WERI-Rb-1 (cell line): ENCODE measurements at regions not wholly inside any gene's neighbourhood (a gene's known extent, or its start where the extent isn't known, plus 50 kb on each side); places are given as distances from the start of the nearest gene placed in this dataset.

Experiments used
- DNase-seq: peaks from one replicate; pipeline ENCODE4 v3.0.0-alpha.2; 2020
- H3K27ac ChIP-seq: fragments of 250-450 bp; sonication (Bioruptor Pico); 2 replicates; pipeline ENCODE4 v1.5.1; 2020; ENCODE audit warnings: mild to moderate bottlenecking, moderate library complexity
- H3K27me3 ChIP-seq: fragments of 250-450 bp; sonication (Bioruptor Pico); 2 replicates; pipeline ENCODE4 v1.5.1; 2021; ENCODE audit warnings: mild to moderate bottlenecking, low read depth, moderate library complexity; ENCODE audit not compliant: insufficient read depth, severe bottlenecking
- H3K36me3 ChIP-seq: fragments of 250-450 bp; sonication (Bioruptor Pico); 2 replicates; pipeline ENCODE4 v1.5.1; 2020; ENCODE audit warnings: mild to moderate bottlenecking, moderate library complexity
- H3K4me3 ChIP-seq: 2 replicates; pipeline ENCODE4 v1.5.1; 2011; ENCODE audit warnings: low read depth, mild to moderate bottlenecking, control low read depth, low read length
- H3K9me3 ChIP-seq: fragments of 250-450 bp; sonication (Bioruptor Pico); 2 replicates; pipeline ENCODE4 v1.5.1; 2021; ENCODE audit warnings: mild to moderate bottlenecking, moderate library complexity; ENCODE audit not compliant: severe bottlenecking
- CTCF ChIP-seq: IDR thresholded peaks from 2 replicates; pipeline ENCODE4 v1.5.1; 2011; ENCODE audit warnings: low read depth, mild to moderate bottlenecking, control low read depth, inconsistent platforms, low read length

- Histone ChIP-seq H3K27ac (no peak overlapping the region), H3K9me3 (no peaks in the 10 kb centered on the region), H3K27me3 (no peaks in the 10 kb centered on the region), H3K4me3 (no peak overlapping the region), H3K36me3 (no peaks in the 10 kb centered on the region)
- DNase-seq = peak; percentile 82
- TF ChIP-seq CTCF = peak; percentile 92
Measured at GRCh38 chr6:108782179-108783041, 65.8 kb upstream of the ARMC2 start.

DNA sequence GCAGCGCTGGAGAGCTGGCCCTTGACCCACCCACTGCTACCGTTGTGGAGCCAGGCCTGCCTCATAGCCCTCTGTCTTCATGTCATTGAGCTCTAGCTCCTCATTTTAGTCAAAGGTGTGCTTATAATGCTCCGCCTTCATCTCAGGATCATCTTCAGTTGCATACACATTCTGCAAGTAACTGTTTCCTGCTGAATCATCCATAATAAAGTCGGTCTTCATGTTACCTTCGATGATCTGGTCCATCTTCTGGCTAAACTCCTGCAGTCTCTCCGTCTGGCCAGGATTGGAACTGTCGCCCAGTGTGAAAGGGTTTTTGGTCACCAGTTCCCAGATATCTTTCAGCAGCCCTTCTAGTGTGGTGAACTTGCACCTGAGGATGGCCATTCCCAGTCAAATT, 62.6 kb upstream of the ARMC2 start:
- Histone ChIP-seq H3K9me3 (peaks cover 11% of the 10 kb centered on the region), H3K4me3 (no peak overlapping the region), H3K36me3 (no peaks in the 10 kb centered on the region), H3K27ac (no peak overlapping the region), H3K27me3 (no peaks in the 10 kb centered on the region)
- DNase-seq = no peak
- TF ChIP-seq CTCF = no peak

GRCh38 chr6:108788416-108788815, 59.8 kb upstream of the ARMC2 start:
- TF ChIP-seq CTCF = no peak

GRCh38 chr6:108789475-108789874, 58.7 kb upstream of the ARMC2 start:
- H3K4me3 ChIP-seq = no peak overlapping the region
- no peaks in the 10 kb centered on the region for H3K27me3 ChIP-seq
- DNase-seq = no peak
- no peak overlapping the region for H3K27ac ChIP-seq
- no peak for TF ChIP-seq CTCF
- H3K36me3 ChIP-seq = no peaks in the 10 kb centered on the region
- peaks cover 11% of the 10 kb centered on the region for H3K9me3 ChIP-seq

More at GRCh38 chr6:108788416-108788815, 59.8 kb upstream of the ARMC2 start:
- no peaks in the 10 kb centered on the region for H3K36me3 ChIP-seq
- H3K27me3 ChIP-seq = no peaks in the 10 kb centered on the region
- DNase-seq = no peak
- H3K4me3 ChIP-seq = no peak overlapping the region
- no peak overlapping the region for H3K27ac ChIP-seq
- H3K9me3 ChIP-seq = peaks cover 11% of the 10 kb centered on the region

DNA sequence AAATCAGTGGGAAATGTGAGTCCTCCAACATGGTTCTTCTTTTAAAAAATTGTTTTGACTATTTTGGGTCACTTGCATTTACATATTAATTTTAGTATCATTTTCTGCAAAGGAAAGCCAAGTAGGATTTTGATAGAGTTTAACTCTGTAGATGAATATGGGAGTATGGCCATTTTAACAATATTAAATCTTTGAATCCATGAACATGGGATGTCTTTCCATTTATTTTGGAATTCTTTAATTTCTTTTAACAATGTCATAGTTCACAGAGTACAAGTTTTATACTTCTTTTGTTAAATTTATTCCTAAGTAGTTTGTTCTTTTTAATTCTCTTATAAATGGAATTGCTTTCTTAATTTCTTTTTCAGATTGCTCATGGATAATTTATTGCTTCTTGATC, 56.5 kb upstream of the ARMC2 start:
- no peaks in the 10 kb centered on the region for H3K27me3 ChIP-seq
- no peak overlapping the region for H3K27ac ChIP-seq

More for the DNA sequence above, 56.5 kb upstream of the ARMC2 start:
- no peak for DNase-seq
- Histone ChIP-seq H3K4me3 (no peak overlapping the region), H3K36me3 (no peaks in the 10 kb centered on the region), H3K9me3 (peaks cover 11% of the 10 kb centered on the region)
- no peak for TF ChIP-seq CTCF
